ENCODE measurements at regions not wholly inside any gene's neighbourhood (a gene's known extent, or its start where the extent isn't known, plus 50 kb on each side); places are given as distances from the start of the nearest gene placed in this dataset.

- no peak for TF ChIP-seq CTCF (IDR thresholded peaks at IDR 0.05 in 8 of 11, conservative IDR thresholded peaks at IDR 0.05 in 3 of 11)
- TF ChIP-seq POLR2A (IDR thresholded peaks at IDR 0.05): no peak
- no peak for TF ChIP-seq POLR2AphosphoS5 (IDR thresholded peaks at IDR 0.05)
These were observed 129.3 kb upstream of the STMND1 start for GRCh38 chr6:16972535-16972934.
